ENCODE measurements at regions not wholly inside any gene's neighbourhood (a gene's known extent, or its start where the extent isn't known, plus 50 kb on each side); places are given as distances from the start of the nearest gene placed in this dataset.

DNA sequence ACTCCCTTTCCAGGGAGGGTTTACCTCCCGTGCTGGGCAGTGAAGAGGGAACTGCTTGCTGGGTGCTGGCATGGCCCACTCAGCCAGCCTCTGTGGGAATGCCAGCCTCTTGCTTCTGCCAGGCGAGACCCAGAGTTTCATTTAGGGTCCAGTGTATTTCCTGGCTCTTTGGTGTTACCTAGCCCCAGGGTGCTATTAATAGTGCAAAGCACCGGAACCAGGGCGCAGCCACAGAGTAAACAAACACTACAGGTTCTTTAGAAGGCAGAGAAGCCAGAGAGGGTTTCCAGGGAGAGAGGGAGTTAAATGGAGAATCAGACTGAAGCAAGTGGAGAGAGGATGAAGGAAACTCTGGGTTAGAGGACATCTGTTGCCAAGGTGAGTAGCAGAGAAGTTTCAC is 74.9 kb upstream of the SPATA13 start:
- TF ChIP-seq POLR2A (IDR thresholded peaks at IDR 0.05) (no peak), POLR2AphosphoS5 (IDR thresholded peaks at IDR 0.05; ENCODE audit: insufficient read depth in 1 of 2, low read depth in 1 of 2) (no peak)
- TF ChIP-seq, protein P1, sequence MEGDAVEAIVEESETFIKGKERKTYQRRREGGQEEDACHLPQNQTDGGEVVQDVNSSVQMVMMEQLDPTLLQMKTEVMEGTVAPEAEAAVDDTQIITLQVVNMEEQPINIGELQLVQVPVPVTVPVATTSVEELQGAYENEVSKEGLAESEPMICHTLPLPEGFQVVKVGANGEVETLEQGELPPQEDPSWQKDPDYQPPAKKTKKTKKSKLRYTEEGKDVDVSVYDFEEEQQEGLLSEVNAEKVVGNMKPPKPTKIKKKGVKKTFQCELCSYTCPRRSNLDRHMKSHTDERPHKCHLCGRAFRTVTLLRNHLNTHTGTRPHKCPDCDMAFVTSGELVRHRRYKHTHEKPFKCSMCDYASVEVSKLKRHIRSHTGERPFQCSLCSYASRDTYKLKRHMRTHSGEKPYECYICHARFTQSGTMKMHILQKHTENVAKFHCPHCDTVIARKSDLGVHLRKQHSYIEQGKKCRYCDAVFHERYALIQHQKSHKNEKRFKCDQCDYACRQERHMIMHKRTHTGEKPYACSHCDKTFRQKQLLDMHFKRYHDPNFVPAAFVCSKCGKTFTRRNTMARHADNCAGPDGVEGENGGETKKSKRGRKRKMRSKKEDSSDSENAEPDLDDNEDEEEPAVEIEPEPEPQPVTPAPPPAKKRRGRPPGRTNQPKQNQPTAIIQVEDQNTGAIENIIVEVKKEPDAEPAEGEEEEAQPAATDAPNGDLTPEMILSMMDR (IDR thresholded peaks at IDR 0.05): no peak
